GM12873 (cell line): ENCODE measurements at regions not wholly inside any gene's neighbourhood (a gene's known extent, or its start where the extent isn't known, plus 50 kb on each side); places are given as distances from the start of the nearest gene placed in this dataset.

Source experiments
- CTCF ChIP-seq: IDR thresholded peaks from 2 replicates; pipeline ENCODE4 v1.5.1; 2012; ENCODE audit warnings: low read depth, mild to moderate bottlenecking, moderate library complexity, low read length, control low read depth; ENCODE audit not compliant: insufficient read depth; ENCODE audit errors: missing control alignments

- TF ChIP-seq CTCF = no peak
These were observed 110.8 kb downstream of the MATN1 start for GRCh38 chr1:30612536-30613065.

GRCh38 chr1:30611741-30612309 is 111.6 kb downstream of the MATN1 start:
- no peak for TF ChIP-seq CTCF

GRCh38 chr1:30610917-30611316 is 112.5 kb downstream of the MATN1 start:
- no peak for TF ChIP-seq CTCF

- no peak for TF ChIP-seq CTCF
These were observed 113.4 kb downstream of the MATN1 start for GRCh38 chr1:30609999-30610345.

GRCh38 chr1:30609336-30609998 is 113.9 kb downstream of the MATN1 start:
- no peak for TF ChIP-seq CTCF

- TF ChIP-seq CTCF = no peak
These were observed 115.7 kb downstream of the MATN1 start for GRCh38 chr1:30607723-30608122.

GRCh38 chr1:30606166-30606565 is 117.2 kb downstream of the MATN1 start:
- no peak for TF ChIP-seq CTCF
